Panc1 (cell line): ENCODE measurements at regions not wholly inside any gene's neighbourhood (a gene's known extent, or its start where the extent isn't known, plus 50 kb on each side); places are given as distances from the start of the nearest gene placed in this dataset.

Experiments used
- ATAC-seq: fragments of 200-7000 bp; cut with Tn5 transposase; 2 replicates; pipeline ENCODE4 v1.9.1; 2020; ENCODE audit warnings: mild to moderate bottlenecking, moderate library complexity
- BruUV-seq: library from RNA; stranded (reverse); fragments of 400-500 nt; replicated peaks from 2 replicates; lab custom pipeline; 2021; lab: Mats Ljungman, UMichigan
- CTCF ChIA-PET: fragments of 300-600 bp; sonication (Branson Sonifier 250); formaldehyde crosslinking; loops from one replicate; lab custom pipeline; 2022; ENCODE audit warnings: antibody characterized with exemption; lab: Charles Lee
- POLR2A ChIA-PET: fragments of 300-600 bp; sonication (Branson Sonifier 250); formaldehyde crosslinking; loops from one replicate; lab custom pipeline; 2022; ENCODE audit warnings: antibody characterized with exemption; lab: Charles Lee
- DNase-seq: peaks from one replicate; pipeline ENCODE4 v3.0.0-alpha.2; 2010; ENCODE audit warnings: low read depth, low spot score
- H3K27ac ChIP-seq: 2 replicates; pipeline ENCODE4 v1.5.1; 2011; ENCODE audit warnings: mild to moderate bottlenecking, low read length, inconsistent platforms
- H3K27me3 ChIP-seq: fragments of 200-500 bp; sonication (Bioruptor generic); 2 replicates; pipeline ENCODE4 v1.6.0; 2014; ENCODE audit warnings: low read length, inconsistent platforms; ENCODE audit not compliant: control insufficient read depth, insufficient read depth
- H3K36me3 ChIP-seq: fragments of 200-500 bp; sonication (Bioruptor generic); 2 replicates; pipeline ENCODE4 v1.5.1; 2014; ENCODE audit warnings: inconsistent platforms, mild to moderate bottlenecking, low read length, moderate library complexity; ENCODE audit not compliant: control insufficient read depth, insufficient read depth
- H3K4me1 ChIP-seq: 2 replicates; pipeline ENCODE4 v1.5.1; 2011; ENCODE audit warnings: inconsistent platforms, mild to moderate bottlenecking, low read length, moderate library complexity; ENCODE audit not compliant: control insufficient read depth, insufficient read depth
- H3K4me3 ChIP-seq, 2 experiments: 2 replicates each; pipeline ENCODE4 v1.5.1; 2011 to 2012; ENCODE audit warnings: low read depth in 2 of 2, low read length in 2 of 2, mild to moderate bottlenecking in 2 of 2, inconsistent platforms in 1 of 2, moderate library complexity in 1 of 2
- H3K9me3 ChIP-seq: fragments of 200-500 bp; sonication (Bioruptor generic); 2 replicates; pipeline ENCODE4 v1.5.1; 2014; ENCODE audit warnings: low read depth, mild to moderate bottlenecking, inconsistent platforms, low read length, moderate library complexity; ENCODE audit not compliant: control insufficient read depth, insufficient read depth
- CTCF ChIP-seq: fragments of 450-650 bp; IDR thresholded peaks from 2 replicates; pipeline ENCODE4 v1.5.1; 2017; ENCODE audit warnings: mild to moderate bottlenecking
- POLR2AphosphoS5 ChIP-seq: IDR thresholded peaks from 2 replicates; pipeline ENCODE4 v1.6.1; 2012; ENCODE audit warnings: mild to moderate bottlenecking, low read depth, low read length, moderate library complexity
- REST ChIP-seq, 2 experiments: IDR thresholded peaks; 2 replicates each; pipeline ENCODE4 v1.6.1; 2011 to 2012; ENCODE audit warnings: low read depth in 2 of 2, control low read depth in 1 of 2, low read length in 1 of 2, mild to moderate bottlenecking in 1 of 2, moderate library complexity in 1 of 2; ENCODE audit not compliant: insufficient read depth in 1 of 2
- SIN3A ChIP-seq: IDR thresholded peaks from 2 replicates; pipeline ENCODE4 v1.6.1; 2012; ENCODE audit warnings: low read depth, mild to moderate bottlenecking, low read length, moderate library complexity, borderline replicate concordance; ENCODE audit not compliant: insufficient read depth
- TCF7L2 ChIP-seq: IDR thresholded peaks from 2 replicates; pipeline ENCODE4 v1.6.1; 2011; ENCODE audit warnings: mild to moderate bottlenecking, low read depth, low read length, inconsistent platforms
- in situ Hi-C: cut with HindIII; loops from 2 replicates; pipeline ENCODE4 v1.10.0; 2016; ENCODE audit warnings: low sequenced_read_pairs, low pct_unique_long_range_greater_than_20kb
- intact Hi-C: fragments of 100-400 bp; cut with micrococcal nuclease; formaldehyde crosslinking; loops from one replicate; pipeline ENCODE4 v1.10.0; 2022; ENCODE audit not compliant: unreplicated experiment

DNA sequence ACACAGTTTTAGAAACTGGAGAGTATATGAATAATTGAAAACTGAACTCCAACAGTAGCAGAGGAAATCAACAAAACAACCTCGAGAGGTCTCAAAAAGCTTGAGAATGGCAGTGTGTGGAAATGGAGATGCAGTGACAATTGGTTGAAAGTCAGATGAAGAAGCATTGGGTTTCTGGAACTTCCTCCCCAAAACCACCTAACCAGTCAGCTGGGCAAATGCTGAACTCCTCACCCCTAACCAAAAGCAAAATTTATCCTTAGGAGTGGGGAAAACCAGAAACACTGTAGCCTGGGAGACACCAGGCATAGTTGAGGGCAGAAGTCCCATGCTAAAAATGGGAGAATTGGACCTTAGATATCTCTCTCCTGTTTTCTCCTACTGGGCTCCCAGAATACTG, 109.9 kb downstream of the TANC2 start:
- no peak for DNase-seq
- ChIA-PET POLR2A (no interaction called here), CTCF (no interaction called here)
- TF ChIP-seq SIN3A (no peak), POLR2AphosphoS5 (no peak), REST (IDR thresholded peaks at IDR 0.05; ENCODE audit: insufficient read depth in 1 of 2, low read depth in 2 of 2, low read length in 1 of 2) (no peak), CTCF (no peak), TCF7L2 (no peak)
- Histone ChIP-seq H3K27ac (no peak overlapping the region), H3K27me3 (no peaks in the 10 kb centered on the region), H3K4me1 (no peaks in the 10 kb centered on the region; the same call in 1 of the 2 replicates), H3K4me3 (no peak overlapping the region), H3K36me3 (no peaks in the 10 kb centered on the region), H3K9me3 (no peaks in the 10 kb centered on the region)
- in situ Hi-C loops (no loop called here), intact Hi-C loops (no loop called here)
- BruUV-seq: no TSS peak
- ATAC-seq: no peak

- in situ Hi-C loops: no loop called here
- no peak for TF ChIP-seq REST (IDR thresholded peaks at IDR 0.05; ENCODE audit: insufficient read depth in 1 of 2, low read depth in 2 of 2, low read length in 1 of 2)
- no peak for TF ChIP-seq TCF7L2
- TF ChIP-seq SIN3A: no peak
- TF ChIP-seq POLR2AphosphoS5: no peak
- no peak for TF ChIP-seq CTCF
- Histone ChIP-seq H3K27ac (no peak overlapping the region), H3K36me3 (no peaks in the 10 kb centered on the region), H3K9me3 (no peaks in the 10 kb centered on the region), H3K27me3 (no peaks in the 10 kb centered on the region), H3K4me3 (no peak overlapping the region), H3K4me1 (peaks cover 5% of the 10 kb centered on the region; the same call in 1 of the 2 replicates)
- POLR2A ChIA-PET: no interaction called here
- CTCF ChIA-PET: no interaction called here
- no TSS peak for BruUV-seq
- DNase-seq (no peak), ATAC-seq (no peak)
- intact Hi-C loops: no loop called here
These were observed 112.7 kb downstream of the TANC2 start for GRCh38 chr17:63078707-63079106.
